H9 (cell line): ENCODE measurements at regions not wholly inside any gene's neighbourhood (a gene's known extent, or its start where the extent isn't known, plus 50 kb on each side); places are given as distances from the start of the nearest gene placed in this dataset.

ENCODE experiments used
- DNase-seq: peaks from one replicate; pipeline ENCODE4 v3.0.0-alpha.2; 2017
- H2AFZ ChIP-seq: one replicate; pipeline ENCODE4 v1.6.1; 2013; ENCODE audit warnings: mild to moderate bottlenecking, low read length, control low read depth, moderate library complexity
- H2AK5ac ChIP-seq: 2 replicates; pipeline ENCODE4 v1.6.1; 2013; ENCODE audit warnings: low read length, control low read depth, mixed read lengths; ENCODE audit not compliant: insufficient read length
- H2BK120ac ChIP-seq: one replicate; pipeline ENCODE4 v1.6.1; 2013; ENCODE audit warnings: low read depth, mild to moderate bottlenecking, low read length, control low read depth, inconsistent platforms; ENCODE audit not compliant: poor library complexity, severe bottlenecking
- H2BK12ac ChIP-seq: 2 replicates; pipeline ENCODE4 v1.6.1; 2013; ENCODE audit warnings: low read length, control low read depth, mixed read lengths, low read depth; ENCODE audit not compliant: insufficient read length
- H2BK15ac ChIP-seq: 2 replicates; pipeline ENCODE4 v1.6.1; 2013; ENCODE audit warnings: low read depth, low read length, control low read depth
- H2BK20ac ChIP-seq: one replicate; pipeline ENCODE4 v1.6.1; 2013; ENCODE audit warnings: low read depth, mild to moderate bottlenecking, low read length, control low read depth, inconsistent platforms; ENCODE audit not compliant: poor library complexity, severe bottlenecking
- H2BK5ac ChIP-seq: 2 replicates; pipeline ENCODE4 v1.6.1; 2013; ENCODE audit warnings: low read length, control low read depth, mixed read lengths; ENCODE audit not compliant: insufficient read length
- H3K14ac ChIP-seq: 2 replicates; pipeline ENCODE4 v1.6.1; 2013; ENCODE audit warnings: low read length, control low read depth; ENCODE audit not compliant: insufficient read depth
- H3K18ac ChIP-seq: 2 replicates; pipeline ENCODE4 v1.6.1; 2013; ENCODE audit warnings: low read depth, mild to moderate bottlenecking, mixed read lengths, low read length, control low read depth; ENCODE audit not compliant: insufficient read length
- H3K23ac ChIP-seq: 2 replicates; pipeline ENCODE4 v1.6.1; 2013; ENCODE audit warnings: low read length, control low read depth, mixed read lengths, low read depth; ENCODE audit not compliant: insufficient read length
- H3K23me2 ChIP-seq: 2 replicates; pipeline ENCODE4 v1.6.1; 2013; ENCODE audit warnings: low read depth, mild to moderate bottlenecking, mixed read lengths, low read length, control low read depth; ENCODE audit not compliant: insufficient read length, poor library complexity, severe bottlenecking
- H3K27ac ChIP-seq: 2 replicates; pipeline ENCODE4 v1.5.1; 2013; ENCODE audit warnings: low read length, control low read depth, mixed read lengths, low read depth; ENCODE audit not compliant: insufficient read length
- H3K27me3 ChIP-seq: 2 replicates; pipeline ENCODE4 v1.6.1; 2013; ENCODE audit warnings: low read length, control low read depth, inconsistent platforms; ENCODE audit not compliant: insufficient read depth
- H3K4ac ChIP-seq: 2 replicates; pipeline ENCODE4 v1.6.1; 2013; ENCODE audit warnings: low read depth, mild to moderate bottlenecking, control low read depth, inconsistent platforms, low read length, moderate library complexity
- H3K4me1 ChIP-seq: 2 replicates; pipeline ENCODE4 v1.6.1; 2013; ENCODE audit warnings: low read length, control low read depth, inconsistent platforms; ENCODE audit not compliant: insufficient read depth
- H3K4me2 ChIP-seq: 2 replicates; pipeline ENCODE4 v1.6.1; 2013; ENCODE audit warnings: low read length, control low read depth, mixed read lengths; ENCODE audit not compliant: insufficient read length, insufficient read depth
- H3K56ac ChIP-seq: 2 replicates; pipeline ENCODE4 v1.6.1; 2013; ENCODE audit warnings: low read depth, mild to moderate bottlenecking, mixed read lengths, low read length, control low read depth; ENCODE audit not compliant: insufficient read length
- H3K79me1 ChIP-seq: 2 replicates; pipeline ENCODE4 v1.6.1; 2013; ENCODE audit warnings: low read depth, mild to moderate bottlenecking, moderate library complexity, low read length, control low read depth, inconsistent platforms; ENCODE audit not compliant: insufficient read depth, poor library complexity, severe bottlenecking
- H3K79me2 ChIP-seq: 2 replicates; pipeline ENCODE4 v1.6.1; 2013; ENCODE audit warnings: low read length, control low read depth, inconsistent platforms; ENCODE audit not compliant: insufficient read depth
- H3K9ac ChIP-seq: 2 replicates; pipeline ENCODE4 v1.6.1; 2013; ENCODE audit warnings: low read length, control low read depth, mixed read lengths; ENCODE audit not compliant: insufficient read length; ENCODE audit errors: extremely low read depth
- H3K9me3 ChIP-seq: one replicate; pipeline ENCODE4 v1.6.1; 2013; ENCODE audit warnings: low read depth, low read length, inconsistent platforms; ENCODE audit not compliant: control insufficient read depth
- H3T11ph ChIP-seq: one replicate; pipeline ENCODE4 v1.6.1; 2013; ENCODE audit warnings: mild to moderate bottlenecking, low read length, control low read depth, inconsistent platforms
- H4K20me1 ChIP-seq: one replicate; pipeline ENCODE4 v1.6.1; 2013; ENCODE audit not compliant: control insufficient read depth, insufficient read length, insufficient read depth
- H4K5ac ChIP-seq: 2 replicates; pipeline ENCODE4 v1.6.1; 2013; ENCODE audit warnings: low read depth, mild to moderate bottlenecking, mixed read lengths, low read length, control low read depth; ENCODE audit not compliant: insufficient read length
- H4K8ac ChIP-seq: replicated peaks from 2 replicates; pipeline ENCODE4 v1.6.1; 2013; ENCODE audit warnings: low read length, control low read depth, mixed read lengths, low read depth; ENCODE audit not compliant: insufficient read length
- H4K91ac ChIP-seq: 2 replicates; pipeline ENCODE4 v1.6.1; 2013; ENCODE audit warnings: low read depth, mild to moderate bottlenecking, moderate library complexity, mixed read lengths, low read length, control low read depth; ENCODE audit not compliant: insufficient read length
- H3K27ac Mint-ChIP-seq, 3 experiments: 2 replicates in 2 of 3; 3 replicates in 1 of 3; pipeline ENCODE4 v1.8.0; 2020 to 2021; ENCODE audit warnings: mixed read lengths in 3 of 3, mild to moderate bottlenecking in 1 of 3, moderate library complexity in 1 of 3
- H3K27me3 Mint-ChIP-seq: 2 replicates; pipeline ENCODE4 v1.8.0; 2021; ENCODE audit warnings: low read depth, mild to moderate bottlenecking, moderate library complexity, mixed read lengths
- H3K36me3 Mint-ChIP-seq, 3 experiments: 2 replicates in 2 of 3; 3 replicates in 1 of 3; pipeline ENCODE4 v1.8.0; 2020 to 2021; ENCODE audit warnings: low read depth in 3 of 3, mixed read lengths in 3 of 3; ENCODE audit not compliant: insufficient read depth in 1 of 3
- H3K4me1 Mint-ChIP-seq, 2 experiments: 2 replicates each; pipeline ENCODE4 v1.8.0; 2020; ENCODE audit warnings: mixed read lengths in 2 of 2
- H3K4me3 Mint-ChIP-seq, 2 experiments: 2 replicates in 1 of 2; 3 replicates in 1 of 2; pipeline ENCODE4 v1.8.0; 2020 to 2021; ENCODE audit warnings: mild to moderate bottlenecking in 2 of 2, mixed read lengths in 2 of 2, moderate library complexity in 1 of 2
- H3K9me3 Mint-ChIP-seq, 2 experiments: 2 replicates in 1 of 2; 3 replicates in 1 of 2; pipeline ENCODE4 v1.8.0; 2020; ENCODE audit warnings: mild to moderate bottlenecking in 2 of 2, mixed read lengths in 2 of 2, moderate library complexity in 1 of 2
- CTCF ChIP-seq: fragments of 200-600 bp; sonication (generic); conservative IDR thresholded peaks from 3 replicates; pipeline ENCODE4 v1.8.0; 2021; ENCODE audit warnings: antibody characterized with exemption, mild to moderate bottlenecking
- WGBS: extraction: QIAGEN DNeasy Blood & Tissue Kit; methylation state at CpG from one replicate; pipeline ENCODE4 v1.1.7; 2013; ENCODE audit warnings: missing lambda C conversion rate, low lambda C conversion rate, mixed read lengths; ENCODE audit not compliant: insufficient read length; ENCODE audit errors: extremely low coverage; 5-methylcytosine and 5-hydroxymethylcytosine counted together

- H3K27me3 ChIP-seq = no peaks in the 10 kb centered on the region
- H3K23me2 ChIP-seq = no peaks in the 10 kb centered on the region
- H3K9ac ChIP-seq = no peak overlapping the region
- H3K36me3 Mint-ChIP-seq = peaks cover 0 to 2% (median 0%) of the 10 kb centered on the region in 3 experiments; a peak in 1 of 7 replicates
- H3K9me3 Mint-ChIP-seq = peaks cover 4 to 34% of the 10 kb centered on the region in 2 experiments; a peak in 4 of 5 replicates
- WGBS = no CpG with 5 or more reads among the region's 2 CpGs
- no peaks in the 10 kb centered on the region for H3K79me1 ChIP-seq
- H2AFZ ChIP-seq = no peak overlapping the region
- DNase-seq = no peak
- H3K4ac ChIP-seq = no peak overlapping the region
- no peaks in the 10 kb centered on the region for H3K4me1 ChIP-seq
- no peak overlapping the region for H2BK15ac ChIP-seq
- H2BK120ac ChIP-seq = no peak overlapping the region
- no peak overlapping the region for H3K56ac ChIP-seq
- no peaks in the 10 kb centered on the region for H3K27me3 Mint-ChIP-seq
- no peak overlapping the region for H2BK5ac ChIP-seq
- H3K4me2 ChIP-seq = no peak overlapping the region
- no peak overlapping the region for H4K8ac ChIP-seq
- H4K91ac ChIP-seq = no peak overlapping the region
- no peak overlapping the region for H3K18ac ChIP-seq
- H3K27ac Mint-ChIP-seq = no peak overlapping the region
- H2BK12ac ChIP-seq = no peak overlapping the region
- H3K9me3 ChIP-seq = no peaks in the 10 kb centered on the region
- H3K27ac ChIP-seq = no peak overlapping the region
- H4K20me1 ChIP-seq = no peaks in the 10 kb centered on the region
- H3K79me2 ChIP-seq = no peaks in the 10 kb centered on the region
- no peak for TF ChIP-seq CTCF
- H3K4me1 Mint-ChIP-seq = no peaks in the 10 kb centered on the region
- H3K14ac ChIP-seq = no peak overlapping the region
- no peak overlapping the region for H2BK20ac ChIP-seq
- H3K23ac ChIP-seq = no peak overlapping the region
- H2AK5ac ChIP-seq = no peak overlapping the region
- H3T11ph ChIP-seq = no peak overlapping the region
- no peak overlapping the region for H3K4me3 Mint-ChIP-seq
- no peak overlapping the region for H4K5ac ChIP-seq
These were observed 2063.9 kb downstream of the MRPL39 start for GRCh38 chr21:23543333-23543732.
